GM12875 (cell line): ENCODE measurements at regions not wholly inside any gene's neighbourhood (a gene's known extent, or its start where the extent isn't known, plus 50 kb on each side); places are given as distances from the start of the nearest gene placed in this dataset.

ENCODE experiments used
- H3K4me3 ChIP-seq: one replicate; pipeline ENCODE4 v1.5.1; 2011; ENCODE audit warnings: low read depth, low read length, control low read depth
- CTCF ChIP-seq: IDR thresholded peaks from 2 replicates; pipeline ENCODE4 v1.5.1; 2011; ENCODE audit warnings: low read depth, mild to moderate bottlenecking, control low read depth, inconsistent platforms, low read length, moderate library complexity, borderline replicate concordance; ENCODE audit not compliant: insufficient read depth

GRCh38 chr10:3435671-3436070 lies 263.1 kb upstream of the PITRM1 start:
- TF ChIP-seq CTCF: no peak

GRCh38 chr10:3433988-3434387 lies 261.4 kb upstream of the PITRM1 start:
- no peak for TF ChIP-seq CTCF
- no peak overlapping the region for H3K4me3 ChIP-seq

More at GRCh38 chr10:3435671-3436070, 263.1 kb upstream of the PITRM1 start:
- H3K4me3 ChIP-seq: no peak overlapping the region

- no peak overlapping the region for H3K4me3 ChIP-seq
- no peak for TF ChIP-seq CTCF
These were observed 260.5 kb upstream of the PITRM1 start for GRCh38 chr10:3433131-3433530.

- H3K4me3 ChIP-seq: no peak overlapping the region
- TF ChIP-seq CTCF: no peak
These were observed 259.7 kb upstream of the PITRM1 start for GRCh38 chr10:3432081-3432825.

GRCh38 chr10:3430501-3430900 lies 257.9 kb upstream of the PITRM1 start:
- H3K4me3 ChIP-seq: no peak overlapping the region
- TF ChIP-seq CTCF: no peak

- no peak overlapping the region for H3K4me3 ChIP-seq
- no peak for TF ChIP-seq CTCF
These were observed 257.1 kb upstream of the PITRM1 start for GRCh38 chr10:3429676-3430075.

- H3K4me3 ChIP-seq: no peak overlapping the region
- TF ChIP-seq CTCF: no peak
These were observed 256.2 kb upstream of the PITRM1 start for GRCh38 chr10:3428826-3429225.
